ENCODE measurements at regions not wholly inside any gene's neighbourhood (a gene's known extent, or its start where the extent isn't known, plus 50 kb on each side); places are given as distances from the start of the nearest gene placed in this dataset.

GRCh38 chr5:158180407-158180806, 321.5 kb upstream of the CLINT1 start:
- no peak for DNase-seq

- no peak for DNase-seq
Measured at GRCh38 chr5:158179271-158179670, 320.3 kb upstream of the CLINT1 start.

- no peak for DNase-seq
Measured at GRCh38 chr5:158178535-158178934, 319.6 kb upstream of the CLINT1 start.

- no peak for DNase-seq
Measured at GRCh38 chr5:158177146-158177545, 318.2 kb upstream of the CLINT1 start.

- DNase-seq: no peak
Measured at GRCh38 chr5:158175934-158176481, 317.1 kb upstream of the CLINT1 start.

- DNase-seq: peak; percentile 74
Measured at GRCh38 chr5:158174918-158175851, 316.2 kb upstream of the CLINT1 start.

GRCh38 chr5:158174026-158174425, 315.1 kb upstream of the CLINT1 start:
- no peak for DNase-seq

- no peak for DNase-seq
Measured at GRCh38 chr5:158172005-158172404, 313.1 kb upstream of the CLINT1 start.

GRCh38 chr5:158170534-158170933, 311.6 kb upstream of the CLINT1 start:
- DNase-seq: no peak

- no peak for DNase-seq
Measured at GRCh38 chr5:158170060-158170459, 311.1 kb upstream of the CLINT1 start.

GRCh38 chr5:158166424-158166823, 307.5 kb upstream of the CLINT1 start:
- no peak for DNase-seq

GRCh38 chr5:158165647-158166046, 306.7 kb upstream of the CLINT1 start:
- DNase-seq: no peak

GRCh38 chr5:158164296-158165047, 305.5 kb upstream of the CLINT1 start:
- DNase-seq: no peak

- DNase-seq: no peak
Measured at GRCh38 chr5:158163451-158164295, 304.7 kb upstream of the CLINT1 start.

GRCh38 chr5:158162479-158163034, 303.6 kb upstream of the CLINT1 start:
- DNase-seq: no peak

- no peak for DNase-seq
Measured at GRCh38 chr5:158162026-158162425, 303.1 kb upstream of the CLINT1 start.

- no peak for DNase-seq
Measured at GRCh38 chr5:158159621-158160020, 300.7 kb upstream of the CLINT1 start.

GRCh38 chr5:158155811-158156505, 297.0 kb upstream of the CLINT1 start:
- DNase-seq: no peak

GRCh38 chr5:158155067-158155466, 296.1 kb upstream of the CLINT1 start:
- no peak for DNase-seq

GRCh38 chr5:158154226-158155005, 295.5 kb upstream of the CLINT1 start:
- DNase-seq: no peak

GRCh38 chr5:158153508-158153907, 294.6 kb upstream of the CLINT1 start:
- DNase-seq: no peak

Data from midbrain (tissue), 1 donor.